ENCODE measurements at regions not wholly inside any gene's neighbourhood (a gene's known extent, or its start where the extent isn't known, plus 50 kb on each side); places are given as distances from the start of the nearest gene placed in this dataset.

DNA sequence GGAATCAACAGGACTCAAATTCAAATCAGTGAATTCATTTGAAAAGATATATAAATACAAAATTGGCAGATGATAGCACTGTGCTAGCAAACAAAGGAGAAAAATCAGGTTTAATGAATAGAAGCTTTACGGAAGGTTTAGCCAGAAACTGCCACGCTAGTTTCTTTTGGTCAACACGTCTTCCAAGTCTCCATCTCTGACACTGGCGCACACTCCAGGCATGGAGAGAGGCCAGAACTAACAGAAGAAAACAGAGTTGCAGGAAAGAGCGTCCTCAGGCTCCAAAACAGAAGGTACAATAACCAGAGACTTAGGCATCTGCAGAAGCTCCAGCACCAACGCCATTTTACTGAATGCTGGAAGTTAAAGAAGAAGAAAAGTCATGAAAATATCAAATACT lies 497.3 kb upstream of the FRG1 start:
- DNase-seq (ENCODE audit: low read depth): no peak
- TF ChIP-seq, protein P1, sequence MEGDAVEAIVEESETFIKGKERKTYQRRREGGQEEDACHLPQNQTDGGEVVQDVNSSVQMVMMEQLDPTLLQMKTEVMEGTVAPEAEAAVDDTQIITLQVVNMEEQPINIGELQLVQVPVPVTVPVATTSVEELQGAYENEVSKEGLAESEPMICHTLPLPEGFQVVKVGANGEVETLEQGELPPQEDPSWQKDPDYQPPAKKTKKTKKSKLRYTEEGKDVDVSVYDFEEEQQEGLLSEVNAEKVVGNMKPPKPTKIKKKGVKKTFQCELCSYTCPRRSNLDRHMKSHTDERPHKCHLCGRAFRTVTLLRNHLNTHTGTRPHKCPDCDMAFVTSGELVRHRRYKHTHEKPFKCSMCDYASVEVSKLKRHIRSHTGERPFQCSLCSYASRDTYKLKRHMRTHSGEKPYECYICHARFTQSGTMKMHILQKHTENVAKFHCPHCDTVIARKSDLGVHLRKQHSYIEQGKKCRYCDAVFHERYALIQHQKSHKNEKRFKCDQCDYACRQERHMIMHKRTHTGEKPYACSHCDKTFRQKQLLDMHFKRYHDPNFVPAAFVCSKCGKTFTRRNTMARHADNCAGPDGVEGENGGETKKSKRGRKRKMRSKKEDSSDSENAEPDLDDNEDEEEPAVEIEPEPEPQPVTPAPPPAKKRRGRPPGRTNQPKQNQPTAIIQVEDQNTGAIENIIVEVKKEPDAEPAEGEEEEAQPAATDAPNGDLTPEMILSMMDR (IDR thresholded peaks at IDR 0.05; ENCODE audit: insufficient read depth, low read length): no peak

DNA sequence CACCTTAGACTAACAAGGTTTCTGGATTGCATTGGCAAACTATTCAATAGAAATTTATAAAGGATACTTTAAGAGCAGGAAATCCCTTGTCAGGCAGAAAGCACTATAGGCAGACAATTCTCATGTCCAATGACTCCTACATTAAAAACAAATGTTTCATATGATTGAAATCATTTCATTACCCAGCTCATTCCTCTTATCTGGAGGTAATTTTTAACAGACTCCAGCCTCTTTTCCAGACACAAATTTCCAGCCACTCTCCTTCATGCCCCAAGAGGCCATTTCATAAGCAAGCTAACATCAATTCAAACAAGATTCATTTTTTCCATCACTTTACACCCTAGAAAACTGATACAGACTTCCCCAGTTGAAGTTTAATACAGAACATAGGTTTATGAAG lies 495.1 kb upstream of the FRG1 start:
- no peak overlapping the region for H3K4me3 ChIP-seq (ENCODE audit: low read depth, low read length)
- TF ChIP-seq, protein P1 (IDR thresholded peaks at IDR 0.05; ENCODE audit: insufficient read depth, low read length): no peak
- DNase-seq (ENCODE audit: low read depth): no peak

More for the DNA sequence above, 497.3 kb upstream of the FRG1 start:
- H3K4me3 ChIP-seq (ENCODE audit: low read depth, low read length): no peak overlapping the region

DNA sequence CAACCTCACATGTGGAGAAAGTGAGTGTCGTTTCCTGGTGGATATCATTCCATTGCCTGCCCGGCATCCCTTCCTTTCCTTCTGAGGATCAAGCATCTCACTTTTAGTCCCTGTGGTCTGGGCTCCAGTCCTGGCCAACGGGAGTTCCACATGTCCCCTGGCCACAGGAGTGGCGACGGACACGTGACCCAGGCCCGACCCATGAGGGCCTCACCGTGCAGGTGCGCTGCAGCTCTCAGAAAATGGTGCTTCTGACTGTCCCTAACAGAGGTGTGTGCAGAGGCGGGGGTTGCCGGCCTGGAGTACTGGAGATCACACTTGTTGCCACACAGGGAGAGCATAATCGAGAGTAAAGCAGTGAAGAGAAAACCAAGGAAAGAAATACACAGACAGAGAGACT lies 476.9 kb upstream of the FRG1 start:
- TF ChIP-seq, protein P1 (IDR thresholded peaks at IDR 0.05; ENCODE audit: insufficient read depth, low read length): no peak
- no peak for DNase-seq (ENCODE audit: low read depth)
- H3K4me3 ChIP-seq (ENCODE audit: low read depth, low read length): no peak overlapping the region

DNA sequence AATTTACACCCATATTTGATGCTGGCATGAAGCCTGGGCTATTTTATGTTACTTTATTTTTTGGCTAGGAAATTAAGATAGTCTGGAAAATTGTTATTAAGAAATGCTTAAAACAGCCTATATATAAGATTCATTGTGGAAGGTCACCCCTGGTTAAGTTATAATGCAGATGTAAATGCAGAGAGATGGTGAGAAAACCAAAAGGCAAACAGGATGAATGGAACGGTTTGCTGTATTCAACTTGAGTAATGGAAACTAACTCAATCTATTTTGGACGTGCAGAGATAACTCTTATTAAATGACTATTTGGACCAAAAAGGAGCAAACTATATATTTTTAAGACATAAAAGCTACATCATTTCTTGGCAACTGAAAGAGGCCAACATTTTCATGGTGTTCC lies 446.3 kb upstream of the FRG1 start:
- no peak overlapping the region for H3K4me3 ChIP-seq (ENCODE audit: low read depth, low read length)
- TF ChIP-seq, protein P1 (IDR thresholded peaks at IDR 0.05; ENCODE audit: insufficient read depth, low read length): no peak
- no peak for DNase-seq (ENCODE audit: low read depth)

DNA sequence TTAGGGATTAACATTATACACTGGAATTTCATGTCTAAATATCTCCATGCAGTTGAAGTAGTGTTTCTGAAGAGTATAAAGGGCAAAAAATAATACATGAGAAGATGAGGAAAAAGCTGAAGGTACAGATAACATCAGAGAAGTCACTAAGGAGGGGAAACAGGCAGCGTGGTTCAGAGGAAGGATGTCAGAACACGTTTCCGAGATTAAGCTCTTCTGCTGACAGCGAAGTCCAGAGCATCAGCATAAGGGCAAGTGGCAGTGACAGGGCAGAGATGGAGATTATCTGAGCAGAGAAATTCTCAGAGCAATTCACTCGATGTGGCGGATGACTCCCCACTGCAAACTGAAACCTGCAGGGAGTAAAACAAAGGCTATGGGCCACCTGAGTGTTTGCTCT lies 443.2 kb upstream of the FRG1 start:
- TF ChIP-seq, protein P1 (IDR thresholded peaks at IDR 0.05; ENCODE audit: insufficient read depth, low read length): no peak
- H3K4me3 ChIP-seq (ENCODE audit: low read depth, low read length): no peak overlapping the region
- no peak for DNase-seq (ENCODE audit: low read depth)

DNA sequence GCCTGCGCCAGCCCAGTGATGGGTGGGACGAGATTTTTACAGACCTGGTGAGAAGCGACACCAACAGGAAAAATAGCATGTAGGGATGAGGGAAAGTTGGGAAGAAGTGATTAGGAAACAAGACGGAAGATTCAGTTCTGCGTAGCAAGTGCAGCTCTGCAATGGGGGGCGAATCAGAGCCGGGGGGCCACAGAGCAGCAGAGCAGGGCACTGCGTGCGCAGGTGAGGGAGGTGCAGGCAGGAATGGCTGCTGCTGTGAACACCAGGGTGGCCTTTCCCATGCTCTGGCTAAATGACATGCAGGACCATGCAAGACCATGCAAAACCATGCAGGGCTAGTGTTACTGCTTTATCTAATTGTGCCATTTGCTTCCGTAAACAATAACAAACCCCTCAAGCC lies 442.7 kb upstream of the FRG1 start:
- TF ChIP-seq, protein P1 (IDR thresholded peaks at IDR 0.05; ENCODE audit: insufficient read depth, low read length): no peak
- DNase-seq (ENCODE audit: low read depth): no peak
- H3K4me3 ChIP-seq (ENCODE audit: low read depth, low read length): no peak overlapping the region

DNA sequence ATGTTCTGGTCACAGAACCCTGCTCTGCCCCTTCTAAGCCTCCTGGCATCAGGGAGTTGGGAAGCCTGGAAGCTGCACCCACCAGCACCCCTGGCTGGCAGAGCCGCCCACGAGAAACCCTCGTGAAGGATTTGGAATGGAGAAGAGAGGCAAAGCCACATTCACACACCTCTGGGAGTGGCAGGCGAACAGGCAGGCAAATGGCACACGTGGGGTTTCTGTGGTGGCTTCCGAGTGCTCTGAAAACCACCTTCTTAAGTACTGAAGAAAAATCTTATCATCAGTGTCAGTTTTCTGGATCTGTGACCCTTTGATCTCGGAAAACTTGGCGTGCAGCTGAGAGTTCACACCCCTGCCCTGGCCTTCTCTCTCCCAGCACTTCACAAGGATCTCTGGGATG lies 442.2 kb upstream of the FRG1 start:
- no peak for DNase-seq (ENCODE audit: low read depth)
- TF ChIP-seq, protein P1 (IDR thresholded peaks at IDR 0.05; ENCODE audit: insufficient read depth, low read length): no peak
- no peak overlapping the region for H3K4me3 ChIP-seq (ENCODE audit: low read depth, low read length)
